ENCODE measurements at regions not wholly inside any gene's neighbourhood (a gene's known extent, or its start where the extent isn't known, plus 50 kb on each side); places are given as distances from the start of the nearest gene placed in this dataset.

DNA sequence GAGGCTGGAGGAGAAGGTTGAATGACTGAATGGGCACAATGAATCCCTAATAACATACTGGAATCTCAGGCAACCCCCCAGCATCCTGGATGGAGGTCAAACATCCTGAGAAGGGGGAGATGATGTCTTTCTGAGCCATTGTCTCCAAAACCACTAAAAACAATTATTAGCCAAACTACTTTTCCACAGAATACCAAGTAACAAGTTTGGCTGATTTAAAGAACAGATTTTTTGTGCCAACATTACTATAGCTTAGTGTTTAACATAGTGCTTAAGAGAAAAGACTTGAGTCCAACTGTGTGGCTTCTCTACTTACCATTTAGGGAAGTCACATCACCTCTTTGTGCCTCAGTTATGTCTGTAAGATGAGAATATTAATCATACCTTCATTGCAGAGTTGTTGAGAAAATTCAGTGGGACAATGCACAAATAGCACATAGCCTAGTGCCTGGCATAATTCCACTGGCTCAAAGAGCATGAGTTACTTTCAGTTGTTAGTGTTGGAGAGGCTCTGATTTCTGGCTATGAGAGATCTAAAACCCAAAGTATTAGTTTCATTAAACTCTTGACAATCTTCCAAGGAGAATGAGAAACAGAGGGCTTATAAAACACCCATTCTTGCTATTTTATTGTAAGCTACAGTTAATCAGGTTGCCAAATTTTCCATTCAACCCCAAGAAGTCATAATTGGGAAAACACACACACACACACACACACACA, 111.3 kb upstream of the NR3C1 start:
- Histone ChIP-seq H4K20me1 (ENCODE audit: insufficient read depth, low read length) (no peaks in the 10 kb centered on the region), H2AFZ (ENCODE audit: insufficient read depth, low read depth, low read length, poor library complexity, severe bottlenecking) (no peak overlapping the region), H3K27me3 (ENCODE audit: control insufficient read depth in 2 of 2, insufficient read depth in 2 of 2, low read length in 2 of 2) (no peaks in the 10 kb centered on the region), H3K4me2 (replicated peaks; ENCODE audit: extremely low read depth, low read length, poor library complexity, severe bottlenecking) (no peak overlapping the region), H3K27ac (ENCODE audit: low read depth in 1 of 2, low read length in 2 of 2) (no peak overlapping the region), H3K36me3 (replicated peaks in 1 of 2; ENCODE audit: control insufficient read depth in 1 of 2, insufficient read depth in 2 of 2, low read length in 2 of 2) (no peaks in the 10 kb centered on the region), H3K4me1 (ENCODE audit: control insufficient read depth in 1 of 2, insufficient read depth in 2 of 2, low read length in 2 of 2) (no peaks in the 10 kb centered on the region), H3K79me2 (ENCODE audit: insufficient read depth, low read length) (no peaks in the 10 kb centered on the region), H3K4me3 (replicated peaks in 1 of 3; ENCODE audit: low read depth in 2 of 3, low read length in 3 of 3) (no peak overlapping the region), H3K9ac (ENCODE audit: insufficient read depth, low read length, poor library complexity, severe bottlenecking) (no peak overlapping the region), H3K9me3 (replicated peaks in 1 of 2; ENCODE audit: control insufficient read depth in 1 of 2, insufficient read depth in 1 of 2, low read length in 2 of 2) (no peaks in the 10 kb centered on the region)
- Mint-ChIP-seq H3K36me3 (no peaks in the 10 kb centered on the region), H3K4me1 (no peaks in the 10 kb centered on the region), H3K9me3 (no peaks in the 10 kb centered on the region), H3K27me3 (ENCODE audit: low read depth in 3 of 3) (no peaks in the 10 kb centered on the region), H3K4me3 (no peak overlapping the region), H3K27ac (no peak overlapping the region)
- DNase-seq, result no peak
- intact Hi-C loops (cut with micrococcal nuclease), result no loop called here
- TF ChIP-seq CTCF (IDR thresholded peaks at IDR 0.05), result no peak

DNA sequence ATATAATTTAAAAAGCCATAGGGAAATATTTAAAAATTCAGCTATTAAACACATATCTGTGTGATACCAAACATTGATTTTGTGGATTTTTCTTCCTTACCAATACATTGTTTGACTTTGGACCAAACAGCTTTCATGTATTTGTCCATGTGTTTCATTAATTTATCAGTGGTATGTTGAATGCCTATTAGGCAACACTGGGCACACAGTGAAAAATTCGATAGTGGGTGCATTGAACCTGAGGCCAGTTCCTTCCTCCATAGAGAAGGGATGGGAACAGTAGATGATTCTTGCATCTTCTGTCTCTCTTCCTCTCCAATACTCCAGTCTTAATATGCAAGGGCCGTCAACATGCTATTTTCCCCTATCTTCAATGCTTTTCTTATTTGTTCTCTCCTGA, 110.2 kb upstream of the NR3C1 start:
- Histone ChIP-seq H3K4me2 (replicated peaks; ENCODE audit: extremely low read depth, low read length, poor library complexity, severe bottlenecking) (no peak overlapping the region), H3K79me2 (ENCODE audit: insufficient read depth, low read length) (no peaks in the 10 kb centered on the region), H3K36me3 (replicated peaks in 1 of 2; ENCODE audit: control insufficient read depth in 1 of 2, insufficient read depth in 2 of 2, low read length in 2 of 2) (no peaks in the 10 kb centered on the region), H4K20me1 (ENCODE audit: insufficient read depth, low read length) (no peaks in the 10 kb centered on the region), H3K4me1 (ENCODE audit: control insufficient read depth in 1 of 2, insufficient read depth in 2 of 2, low read length in 2 of 2) (no peaks in the 10 kb centered on the region), H2AFZ (ENCODE audit: insufficient read depth, low read depth, low read length, poor library complexity, severe bottlenecking) (no peak overlapping the region), H3K9ac (ENCODE audit: insufficient read depth, low read length, poor library complexity, severe bottlenecking) (no peak overlapping the region), H3K27me3 (ENCODE audit: control insufficient read depth in 2 of 2, insufficient read depth in 2 of 2, low read length in 2 of 2) (no peaks in the 10 kb centered on the region), H3K4me3 (replicated peaks in 1 of 3; ENCODE audit: low read depth in 2 of 3, low read length in 3 of 3) (no peak overlapping the region), H3K9me3 (replicated peaks in 1 of 2; ENCODE audit: control insufficient read depth in 1 of 2, insufficient read depth in 1 of 2, low read length in 2 of 2) (no peaks in the 10 kb centered on the region), H3K27ac (ENCODE audit: low read depth in 1 of 2, low read length in 2 of 2) (no peak overlapping the region)
- no peak overlapping the region for H3K4me3 Mint-ChIP-seq
- H3K9me3 Mint-ChIP-seq, result no peaks in the 10 kb centered on the region
- no peaks in the 10 kb centered on the region for H3K36me3 Mint-ChIP-seq
- H3K4me1 Mint-ChIP-seq, result peaks cover 5% of the 10 kb centered on the region
- H3K27ac Mint-ChIP-seq, result no peak overlapping the region
- intact Hi-C loops (cut with micrococcal nuclease), result no loop called here
- H3K27me3 Mint-ChIP-seq (ENCODE audit: low read depth in 3 of 3), result no peaks in the 10 kb centered on the region
- DNase-seq, result no peak
- WGBS (ENCODE audit: insufficient coverage), result 100% methylated on average over 1 of the region's 2 CpGs
- TF ChIP-seq CTCF (IDR thresholded peaks at IDR 0.05), result no peak
